Suppressor macrophage (primary cell): ENCODE measurements at regions not wholly inside any gene's neighbourhood (a gene's known extent, or its start where the extent isn't known, plus 50 kb on each side); places are given as distances from the start of the nearest gene placed in this dataset.
A peak's percentile ranks its signal among the peaks of the same experiment; 100 is the strongest.
"Not testable (repeated sequence)": the region's sequence is repeated elsewhere in the genome, so short reads cannot be mapped to it uniquely, and the experiment has no call there.

ENCODE experiments used
- DNase-seq, 4 experiments: peaks; one replicate each; pipeline ENCODE4 v3.0.0-alpha.2; 2020 to 2022

DNA sequence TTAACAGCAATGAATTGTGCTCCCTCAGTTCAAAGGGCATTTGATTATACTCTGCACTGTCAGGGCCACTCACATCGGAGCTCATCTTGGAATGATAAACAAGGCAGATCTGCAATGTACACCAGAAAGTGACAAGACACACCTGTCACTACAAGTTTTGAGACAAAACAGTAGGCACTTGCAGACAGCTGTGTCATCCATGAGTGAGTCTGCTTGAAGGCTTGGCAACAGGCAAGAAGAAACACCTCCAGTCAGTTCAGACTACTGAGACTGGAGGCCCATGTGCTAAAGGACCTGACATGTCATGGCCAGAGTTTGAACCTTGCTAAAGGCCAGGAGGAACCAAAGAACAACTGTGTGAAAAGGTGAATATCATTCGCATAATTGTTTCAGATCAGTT, 354.5 kb downstream of the CEP170 start:
- DNase-seq = not testable (repeated sequence)

DNA sequence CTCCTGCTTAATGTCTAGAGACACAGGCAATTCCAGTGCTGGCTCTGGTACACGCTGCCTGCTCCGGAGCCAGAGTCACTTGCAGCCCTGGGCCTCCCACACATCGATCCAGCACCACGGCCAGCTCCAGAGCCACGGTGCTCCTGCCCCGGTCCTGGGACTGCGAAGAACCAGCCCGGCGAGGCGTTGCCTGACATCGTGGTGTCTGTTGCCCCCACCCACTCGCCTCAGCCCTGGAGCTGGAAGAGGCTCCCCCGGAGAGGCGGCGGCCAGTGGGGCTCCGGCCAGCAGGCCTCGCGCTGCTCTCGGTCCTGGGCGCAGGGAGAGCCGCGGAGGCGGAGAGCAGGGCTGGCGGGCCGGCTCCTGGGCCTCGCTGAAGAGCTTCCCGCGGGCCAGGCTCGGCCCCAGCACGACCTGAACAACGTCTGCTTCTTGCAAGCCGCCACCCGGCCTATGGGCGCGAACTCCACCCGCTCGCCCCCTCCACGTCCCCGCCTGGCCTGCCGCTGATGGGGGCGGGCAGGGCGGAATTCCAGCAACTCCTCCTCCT, 364.8 kb downstream of the CEP170 start:
- peak in 1 of 4 experiments; percentile 2 for DNase-seq

DNA sequence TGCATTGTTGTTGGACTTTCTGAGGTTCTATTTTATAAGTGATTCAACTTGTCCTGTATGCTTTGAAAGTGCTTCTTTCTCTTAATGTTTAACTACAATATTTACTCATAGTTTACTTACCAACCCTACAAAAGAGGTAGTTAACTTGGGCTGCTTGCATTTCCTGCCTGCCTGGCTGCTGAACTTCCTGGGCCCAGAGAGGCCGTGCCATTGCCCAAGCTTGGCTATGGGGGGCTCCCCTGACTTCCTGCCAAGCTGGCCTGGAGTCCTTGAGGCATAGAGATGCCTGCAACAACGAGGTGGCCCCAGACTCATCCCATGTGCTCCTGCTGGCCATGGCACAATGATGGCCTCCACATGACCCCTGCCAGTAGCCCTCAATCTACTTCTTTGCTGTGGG, 361.6 kb upstream of the PLD5 start:
- no peak for DNase-seq

DNA sequence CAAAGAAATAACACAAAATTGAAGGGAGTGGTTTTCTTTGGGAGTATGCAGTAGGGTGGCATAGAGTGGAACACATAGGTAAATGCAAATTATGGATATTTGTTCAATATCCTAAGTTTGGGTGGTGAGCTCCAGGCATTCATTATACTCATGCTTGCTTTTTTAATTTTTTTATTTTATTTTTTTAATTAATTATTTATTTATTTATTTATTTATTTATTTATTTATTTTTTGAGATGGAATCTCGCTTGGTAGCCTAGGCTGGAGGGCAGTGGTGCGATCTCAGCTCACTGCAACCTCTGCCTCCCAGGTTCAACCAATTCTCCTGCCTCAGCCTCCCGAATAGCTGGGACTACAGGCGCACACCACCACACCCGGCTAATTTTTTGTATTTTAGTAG, 355.5 kb upstream of the PLD5 start:
- not testable (repeated sequence) for DNase-seq

DNA sequence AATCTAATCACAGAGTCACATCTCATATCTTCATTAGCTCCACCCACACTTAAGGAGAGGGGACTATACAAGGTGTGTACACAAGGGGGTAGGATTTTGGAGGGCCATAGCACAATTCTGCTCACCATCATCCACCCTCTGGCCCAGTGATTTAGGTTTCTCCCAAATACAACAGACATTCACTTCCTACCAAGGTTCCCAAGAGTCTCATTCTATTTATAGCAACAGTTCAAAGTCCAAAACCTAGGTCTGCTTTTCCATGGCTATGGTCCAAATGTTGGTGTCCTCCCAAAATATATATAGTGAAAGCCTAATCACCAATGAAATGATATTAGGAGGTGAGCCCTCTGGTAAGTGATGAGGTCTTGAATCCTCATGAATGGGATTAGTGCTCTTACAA, 353.2 kb upstream of the PLD5 start:
- DNase-seq = no peak

DNA sequence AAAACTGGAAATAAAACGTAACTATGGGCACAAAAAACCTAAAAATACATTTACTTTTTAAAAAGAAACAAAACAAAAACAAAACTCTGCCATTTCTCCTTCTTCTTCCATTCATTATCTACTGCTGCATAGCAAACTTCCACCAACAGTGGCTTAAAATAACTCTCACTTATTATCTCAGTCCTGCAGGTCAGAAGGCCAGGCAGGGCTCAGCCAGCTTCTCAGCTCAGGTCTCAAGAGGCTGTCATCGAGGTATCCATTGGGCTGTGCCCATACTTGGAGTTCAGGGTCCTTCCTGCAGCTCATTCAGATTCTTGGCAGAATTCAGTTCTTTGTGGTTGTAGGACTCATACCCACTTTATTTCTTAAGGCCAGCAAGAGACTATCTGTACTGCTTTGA, 352.7 kb upstream of the PLD5 start:
- DNase-seq = no peak

DNA sequence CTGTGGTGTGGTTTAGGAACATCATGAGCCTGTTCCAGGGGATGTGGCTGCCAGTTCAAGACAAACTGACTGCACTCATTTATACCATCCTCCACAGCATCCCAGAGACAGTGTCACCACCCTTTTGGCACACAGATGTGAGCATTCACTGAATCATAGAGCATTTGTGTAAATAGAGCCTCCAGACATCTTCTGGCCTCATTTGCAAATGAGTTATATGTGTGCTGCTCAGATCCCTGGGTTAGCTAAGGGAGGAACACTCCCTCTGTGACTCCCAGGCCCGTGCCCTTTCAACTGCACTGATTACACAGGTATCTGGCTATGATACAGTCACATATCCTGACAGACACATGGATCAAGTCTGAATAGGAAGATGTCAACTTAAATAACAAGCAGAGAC, 351.5 kb upstream of the PLD5 start:
- no peak for DNase-seq

DNA sequence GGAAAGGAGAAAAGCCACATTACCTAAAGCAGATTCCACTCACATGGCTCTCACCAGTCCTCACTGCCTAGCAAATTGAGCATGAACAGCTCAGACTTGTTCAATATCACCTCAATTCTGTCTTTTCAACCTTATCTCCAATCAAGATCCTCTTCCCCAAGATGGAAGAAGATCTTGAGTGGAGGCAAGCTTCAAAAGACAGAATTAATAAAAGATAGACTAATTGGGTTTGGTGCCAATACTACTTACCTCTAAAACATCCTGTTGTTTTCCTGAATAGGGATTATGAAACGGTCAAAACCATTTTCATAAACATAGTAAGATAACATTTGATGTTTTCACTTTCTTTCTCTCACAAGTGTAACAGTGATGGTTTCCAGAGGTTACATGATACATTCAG, 349.2 kb upstream of the PLD5 start:
- DNase-seq = no peak

DNA sequence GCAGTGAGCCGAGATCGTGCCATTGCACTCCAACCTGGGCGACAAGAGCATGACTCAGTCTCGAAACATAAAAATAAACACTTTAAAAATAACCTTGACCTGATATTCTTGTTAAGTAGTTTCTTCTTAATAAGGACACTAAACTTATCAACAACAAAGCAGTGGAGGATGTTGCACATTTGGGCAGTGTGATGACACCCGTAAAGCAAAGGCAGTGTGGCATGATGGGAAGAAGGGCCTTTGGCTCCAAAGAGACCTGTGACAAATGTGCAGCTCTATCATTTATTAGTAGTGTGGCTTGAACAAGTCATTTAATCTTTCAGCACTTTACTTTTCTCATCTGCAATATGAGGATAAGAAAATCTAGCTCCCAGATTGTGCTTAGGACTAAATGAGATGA, 348.0 kb upstream of the PLD5 start:
- no peak for DNase-seq

DNA sequence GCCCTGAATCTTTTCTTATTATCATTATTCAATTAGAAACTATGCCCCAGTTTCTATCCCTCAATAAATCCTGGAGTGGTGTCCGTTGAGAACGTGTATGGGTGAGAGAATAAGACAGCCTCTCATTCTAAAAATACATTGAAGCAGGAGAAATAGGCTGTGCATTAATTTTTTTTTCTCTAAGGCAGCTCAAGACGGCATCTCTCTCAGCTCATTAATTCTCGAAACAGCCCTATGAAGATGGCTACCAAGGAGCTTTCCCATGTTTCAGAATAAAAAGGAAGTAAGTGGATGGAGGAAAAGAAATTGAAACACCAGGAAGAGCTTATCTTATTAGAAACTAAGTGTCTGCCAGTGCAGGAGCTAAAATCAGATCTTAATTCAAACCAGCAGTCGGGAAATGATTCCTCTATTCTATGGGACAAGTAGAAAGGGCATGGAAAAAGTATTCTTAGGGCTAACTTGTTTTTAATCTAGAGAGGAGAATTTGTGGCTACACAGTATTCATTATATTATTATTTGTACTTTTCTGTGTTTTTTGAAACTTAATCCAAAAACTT, 347.1 kb upstream of the PLD5 start:
- no peak for DNase-seq

DNA sequence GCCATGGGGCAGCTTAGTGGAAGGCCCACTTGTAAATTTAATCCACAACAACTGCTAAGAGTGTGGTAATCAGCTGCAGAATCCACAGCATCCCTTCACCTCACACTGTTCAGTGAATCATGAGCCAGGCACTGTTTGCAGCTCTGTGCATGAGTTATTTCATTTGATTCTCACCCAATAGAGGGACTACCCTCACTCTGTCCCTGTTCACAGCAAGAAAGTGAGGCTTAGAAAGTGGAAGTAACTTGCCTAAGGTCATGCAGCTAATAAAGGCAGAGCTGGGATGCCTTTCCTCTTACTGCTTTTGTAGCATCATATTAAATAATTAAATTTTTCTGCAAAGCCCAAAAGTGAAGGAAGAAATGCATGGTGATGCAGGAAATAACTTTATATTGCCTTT, 346.5 kb upstream of the PLD5 start:
- no peak for DNase-seq

DNA sequence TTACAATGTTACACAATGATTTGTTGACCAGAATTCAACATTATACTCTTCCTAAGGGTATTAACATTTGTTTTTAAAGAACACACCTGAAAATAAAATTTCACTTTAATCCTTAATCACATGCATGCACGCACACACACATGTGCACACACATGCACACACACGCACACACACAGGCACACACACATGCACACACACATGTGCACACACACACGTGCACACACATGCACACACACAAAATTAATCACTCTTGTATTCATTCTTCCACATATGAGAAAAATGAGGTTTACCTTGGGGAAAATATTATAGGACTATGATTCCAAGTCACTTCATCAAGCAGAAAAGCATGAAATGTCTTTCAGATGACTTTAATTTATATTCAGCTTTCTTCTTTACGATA, 331.8 kb upstream of the PLD5 start:
- no peak for DNase-seq

DNA sequence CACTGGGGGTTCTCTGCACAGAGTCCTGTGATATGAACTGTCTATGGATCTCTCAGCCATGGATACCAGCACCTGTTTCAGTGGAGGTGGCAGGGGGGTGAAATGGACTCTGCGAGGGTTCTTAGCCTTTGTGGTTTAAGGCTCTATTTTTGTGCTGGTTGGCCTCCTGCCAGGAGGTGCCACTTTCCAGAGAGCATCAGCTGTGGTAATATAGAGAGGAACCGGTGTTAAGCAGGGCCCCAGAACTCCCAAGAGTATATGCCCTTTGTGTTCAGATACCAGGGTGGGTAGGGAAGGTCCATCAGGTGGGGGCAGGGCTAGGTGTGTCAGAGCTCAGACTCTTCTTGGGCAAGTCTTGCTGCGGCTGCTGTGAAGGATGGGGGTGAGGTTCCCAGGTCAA, 330.0 kb upstream of the PLD5 start:
- DNase-seq = no peak

DNA sequence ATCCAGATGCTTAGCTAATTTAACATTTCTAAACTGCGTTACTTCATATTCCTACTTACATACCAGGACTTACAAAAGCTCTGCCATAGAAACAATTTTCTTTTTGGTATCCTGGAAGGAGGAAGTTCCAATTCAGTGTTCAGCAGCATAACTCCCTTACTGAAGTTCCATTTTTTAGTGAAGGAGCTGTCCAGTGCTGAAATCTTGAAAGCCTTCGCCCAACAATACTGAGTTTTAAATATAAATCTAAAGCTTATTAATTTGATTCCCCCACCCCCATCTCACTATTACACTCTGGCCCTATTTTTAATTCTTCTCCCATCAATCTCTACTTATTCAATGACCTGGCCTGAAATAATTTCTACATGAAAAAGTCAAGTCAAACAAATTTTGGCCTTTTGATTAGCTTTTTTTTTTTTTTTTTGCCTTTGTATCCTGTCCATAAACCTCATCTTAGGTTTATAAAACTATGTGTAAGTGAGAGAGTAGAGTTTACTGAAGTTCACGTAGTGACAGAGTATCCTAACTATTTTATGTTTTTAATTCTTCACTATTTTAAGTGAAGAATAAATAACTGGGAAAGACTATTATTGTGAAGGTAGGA, 323.0 kb upstream of the PLD5 start:
- peak; percentile 13 to 37 (median 20) for DNase-seq

DNA sequence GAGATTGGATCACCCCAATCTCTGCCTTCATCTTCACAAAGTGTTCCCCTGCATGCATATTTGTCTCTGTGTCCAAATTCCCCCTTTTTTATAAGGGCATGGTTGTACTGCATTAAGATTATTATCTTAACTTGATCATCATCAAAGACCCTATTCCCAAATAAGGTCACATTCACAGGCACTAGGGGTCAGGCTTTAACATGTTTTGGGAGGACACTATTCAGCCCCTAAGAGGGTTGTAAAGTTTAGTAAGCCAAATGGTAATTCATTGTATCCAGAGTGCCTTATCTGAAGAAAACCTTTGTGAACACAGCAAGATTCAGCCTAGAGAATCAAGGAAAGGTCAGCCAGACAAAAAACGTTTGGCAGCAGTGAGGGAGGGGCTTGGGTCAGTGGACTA, 317.6 kb upstream of the PLD5 start:
- peak in 1 of 4 experiments; percentile 0 for DNase-seq

DNA sequence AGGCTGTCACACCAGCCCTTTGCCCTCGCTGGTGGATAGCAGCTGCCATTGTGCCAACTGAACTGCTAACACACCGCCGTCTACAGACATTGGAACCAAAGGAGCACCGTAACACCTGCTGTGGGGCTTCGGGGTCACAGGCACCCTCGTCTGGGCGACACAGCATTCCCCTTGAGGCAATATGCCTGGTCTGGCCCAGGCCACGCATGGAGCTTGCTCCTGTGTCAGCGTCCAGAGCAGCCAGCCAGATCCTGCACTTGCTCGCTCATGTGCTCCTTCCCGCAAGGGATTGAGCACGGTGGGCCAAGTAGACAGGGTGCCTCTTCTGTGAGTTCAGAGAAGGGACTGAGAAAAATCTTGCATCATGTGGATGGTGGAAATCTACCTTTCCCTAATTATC, 314.6 kb upstream of the PLD5 start:
- DNase-seq = no peak

DNA sequence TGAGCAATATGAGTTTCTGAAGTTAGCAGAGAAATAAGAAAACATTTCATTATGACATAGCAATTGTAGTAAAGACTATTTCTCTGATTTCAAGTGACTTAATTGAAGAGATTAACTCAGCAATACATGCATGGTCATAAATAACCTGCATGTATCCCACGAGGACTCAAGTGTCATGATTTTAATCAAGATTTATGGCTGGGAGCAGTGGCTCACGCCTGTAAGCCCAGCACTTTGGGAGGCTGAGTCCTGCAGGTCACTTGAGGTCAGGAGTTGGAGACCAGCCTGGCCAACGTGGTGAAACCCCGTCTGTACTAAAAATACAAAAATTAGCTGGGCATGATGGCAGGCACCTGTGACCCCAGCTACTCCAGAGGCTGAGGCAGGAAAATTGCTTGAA, 311.9 kb upstream of the PLD5 start:
- DNase-seq = no peak

DNA sequence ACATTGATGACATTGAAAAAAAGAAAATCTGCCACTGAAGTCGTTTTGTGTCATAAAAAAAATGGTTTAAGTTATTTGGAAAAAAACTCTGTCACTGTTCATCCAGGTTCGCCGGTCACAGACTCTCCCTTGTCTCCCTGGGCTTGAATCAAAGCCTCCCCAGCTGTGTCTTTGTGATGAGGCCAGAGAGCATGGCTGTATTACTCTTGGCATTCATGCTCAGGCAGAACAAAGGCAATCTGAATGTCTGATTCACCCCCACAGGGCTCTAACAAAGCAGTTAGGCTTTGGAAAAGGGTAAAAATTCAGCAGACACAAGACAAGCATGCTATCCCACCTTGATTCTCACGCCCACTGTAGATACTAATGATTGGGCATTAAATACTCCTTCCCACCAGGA, 304.3 kb upstream of the PLD5 start:
- DNase-seq = no peak

DNA sequence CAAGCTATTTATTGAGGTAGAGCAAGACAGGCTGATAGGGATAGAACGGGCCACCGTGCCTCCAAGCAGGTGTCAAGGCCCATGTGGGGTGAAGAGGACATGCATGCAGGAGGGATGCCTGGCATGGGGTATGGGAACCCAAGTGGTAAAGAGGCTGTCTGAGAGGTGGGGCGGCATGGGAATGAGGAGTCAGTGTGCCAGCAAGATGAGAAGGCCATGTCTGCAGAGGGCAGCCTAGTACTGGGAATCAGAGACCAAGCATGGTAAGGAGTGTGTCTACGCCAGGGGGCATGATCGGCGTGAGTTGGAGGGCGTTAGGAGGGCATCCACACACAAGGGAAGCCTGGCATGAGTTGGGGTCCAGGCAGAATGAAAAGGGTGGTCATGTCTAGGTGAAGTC, 303.7 kb upstream of the PLD5 start:
- DNase-seq = no peak

DNA sequence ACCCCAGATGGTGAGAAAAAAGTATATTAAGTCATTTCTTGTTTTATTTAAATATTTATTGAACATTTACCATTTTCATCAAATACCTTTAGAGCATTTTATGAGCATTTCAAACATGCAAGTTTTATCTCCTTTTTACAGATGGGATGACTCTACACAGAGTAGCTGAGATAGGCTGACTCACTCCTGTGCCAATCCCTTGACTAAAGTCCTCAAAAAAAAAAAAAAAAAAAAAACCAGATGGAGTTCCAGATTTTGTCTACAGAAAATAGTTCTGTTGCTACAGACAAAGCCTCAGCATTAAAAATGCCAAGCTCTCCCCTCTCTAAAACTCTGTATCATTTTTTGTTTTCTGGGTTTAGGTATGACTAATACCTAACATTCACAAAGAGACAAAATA, 303.0 kb upstream of the PLD5 start:
- DNase-seq = no peak

DNA sequence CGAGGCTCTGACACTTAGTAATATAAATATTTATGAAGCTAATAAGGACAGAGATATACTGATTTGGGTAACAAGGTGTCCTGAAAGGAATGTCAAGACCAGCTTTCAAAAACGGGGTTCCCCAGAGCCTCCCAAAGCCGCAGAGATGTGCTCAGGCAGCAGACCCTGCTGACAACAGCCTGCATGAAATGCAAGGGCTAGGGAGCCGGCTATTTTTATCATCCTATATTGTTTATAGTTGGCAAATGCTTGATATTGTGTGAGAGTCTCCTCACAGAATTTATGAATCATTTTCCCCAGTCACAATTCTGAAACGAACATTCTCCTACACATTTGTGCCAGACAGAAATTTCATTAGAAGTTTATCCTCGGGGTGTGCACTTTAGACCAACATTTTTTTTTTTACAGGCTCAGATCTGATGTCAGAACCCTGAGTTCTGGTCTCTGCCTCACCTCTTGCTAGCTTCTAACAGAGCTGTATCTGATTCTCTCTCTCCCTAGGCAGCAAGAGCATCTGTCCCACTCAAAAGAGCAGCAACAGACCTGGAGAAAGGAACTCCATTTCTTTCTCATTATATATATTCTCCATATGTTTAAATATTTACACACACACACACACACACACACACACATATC, 302.3 kb upstream of the PLD5 start:
- no peak for DNase-seq

DNA sequence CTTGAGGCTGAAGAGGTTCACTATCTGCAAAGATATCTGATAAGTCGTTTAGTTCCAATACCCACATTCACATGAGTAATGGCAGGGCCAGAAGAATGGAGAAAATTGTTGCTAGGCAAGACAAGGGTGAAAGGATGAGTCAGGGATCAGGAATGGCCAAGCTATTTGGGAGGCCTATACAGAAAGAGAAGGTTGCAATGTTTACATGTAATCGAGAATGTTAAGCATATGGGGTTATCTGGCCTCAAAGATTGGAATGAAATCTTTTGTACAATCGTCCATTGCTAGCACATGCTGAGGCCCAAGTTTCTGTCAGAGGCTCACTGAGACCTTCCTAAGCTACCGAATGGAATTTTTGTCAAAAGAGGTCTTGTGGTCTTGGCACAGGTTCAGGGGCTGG, 299.9 kb upstream of the PLD5 start:
- no peak for DNase-seq

DNA sequence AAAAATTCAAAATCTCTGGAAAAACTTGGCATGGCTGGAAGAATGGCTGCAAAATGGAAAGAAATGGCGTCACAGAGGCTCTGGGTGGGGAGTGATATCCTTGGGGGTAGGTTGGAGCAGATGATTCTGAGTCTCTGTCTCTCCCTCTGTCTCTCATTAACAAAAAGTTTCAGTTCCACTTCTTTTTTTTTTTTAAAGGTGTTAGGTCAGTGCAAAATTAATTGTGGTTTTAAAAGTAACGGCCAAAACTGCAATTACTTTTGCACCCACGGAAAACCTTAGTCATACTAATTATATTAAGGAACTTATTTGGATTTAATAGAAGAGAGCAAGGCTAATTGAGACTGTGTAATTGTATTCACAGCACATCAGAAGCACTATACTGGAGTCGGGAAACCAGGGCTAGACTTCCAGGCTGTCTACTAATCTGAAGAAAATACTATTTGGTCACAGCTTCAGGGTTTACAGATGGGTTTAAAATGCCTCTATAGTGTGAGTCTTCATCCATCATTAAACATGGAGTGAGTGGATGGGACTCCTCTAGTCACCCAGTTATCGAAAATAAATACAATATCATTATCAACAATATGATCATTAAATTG, 289.1 kb upstream of the PLD5 start:
- no peak for DNase-seq
